ENCODE measurements at regions not wholly inside any gene's neighbourhood (a gene's known extent, or its start where the extent isn't known, plus 50 kb on each side); places are given as distances from the start of the nearest gene placed in this dataset.
"Not testable (repeated sequence)": the region's sequence is repeated elsewhere in the genome, so short reads cannot be mapped to it uniquely, and the experiment has no call there.

- Histone ChIP-seq H3K36me3 (no peaks in the 10 kb centered on the region), H3K9me3 (no peaks in the 10 kb centered on the region), H3K4me3 (ENCODE audit: low read depth in 1 of 2, low read length in 1 of 2) (no peak overlapping the region), H3K27me3 (no peaks in the 10 kb centered on the region), H3K4me1 (ENCODE audit: control insufficient read depth in 1 of 2, insufficient read depth in 1 of 2, low read depth in 1 of 2, low read length in 1 of 2) (no peaks in the 10 kb centered on the region), H3K27ac (no peak overlapping the region)
- TF ChIP-seq CTCF (IDR thresholded peaks at IDR 0.05), result no peak
These were observed 180.3 kb upstream of the TACR1 start for GRCh38 chr2:75379476-75380210.

GRCh38 chr2:75375646-75376582 lies 176.6 kb upstream of the TACR1 start:
- no peak overlapping the region for H3K27ac ChIP-seq
- H3K4me3 ChIP-seq (ENCODE audit: low read depth in 1 of 2, low read length in 1 of 2), result no peak overlapping the region
- no peaks in the 10 kb centered on the region for H3K27me3 ChIP-seq
- H3K9me3 ChIP-seq, result no peaks in the 10 kb centered on the region
- TF ChIP-seq CTCF (IDR thresholded peaks at IDR 0.05), result no peak
- H3K4me1 ChIP-seq (ENCODE audit: control insufficient read depth in 1 of 2, insufficient read depth in 1 of 2, low read depth in 1 of 2, low read length in 1 of 2), result no peaks in the 10 kb centered on the region
- no peaks in the 10 kb centered on the region for H3K36me3 ChIP-seq

GRCh38 chr2:75374414-75374957 lies 175.2 kb upstream of the TACR1 start:
- H3K36me3 ChIP-seq; H3K4me3 ChIP-seq (ENCODE audit: low read depth in 1 of 2, low read length in 1 of 2); H3K4me1 ChIP-seq (ENCODE audit: control insufficient read depth in 1 of 2, insufficient read depth in 1 of 2, low read depth in 1 of 2, low read length in 1 of 2); H3K9me3 ChIP-seq; H3K27ac ChIP-seq; H3K27me3 ChIP-seq: not testable (repeated sequence)

GRCh38 chr2:75367401-75367800 lies 168.1 kb upstream of the TACR1 start:
- TF ChIP-seq CTCF (IDR thresholded peaks at IDR 0.05), result no peak
- no peak overlapping the region for H3K4me3 ChIP-seq (ENCODE audit: low read depth in 1 of 2, low read length in 1 of 2)
- no peaks in the 10 kb centered on the region for H3K4me1 ChIP-seq (ENCODE audit: control insufficient read depth in 1 of 2, insufficient read depth in 1 of 2, low read depth in 1 of 2, low read length in 1 of 2)
- no peak overlapping the region for H3K27ac ChIP-seq
- no peaks in the 10 kb centered on the region for H3K27me3 ChIP-seq
- H3K9me3 ChIP-seq, result no peaks in the 10 kb centered on the region
- no peaks in the 10 kb centered on the region for H3K36me3 ChIP-seq

GRCh38 chr2:75361486-75361885 lies 162.2 kb upstream of the TACR1 start:
- no peaks in the 10 kb centered on the region for H3K36me3 ChIP-seq
- H3K27me3 ChIP-seq, result no peaks in the 10 kb centered on the region
- no peak overlapping the region for H3K27ac ChIP-seq
- TF ChIP-seq CTCF (IDR thresholded peaks at IDR 0.05), result no peak
- no peaks in the 10 kb centered on the region for H3K9me3 ChIP-seq
- H3K4me3 ChIP-seq (ENCODE audit: low read depth in 1 of 2, low read length in 1 of 2), result no peak overlapping the region
- H3K4me1 ChIP-seq (ENCODE audit: control insufficient read depth in 1 of 2, insufficient read depth in 1 of 2, low read depth in 1 of 2, low read length in 1 of 2), result no peaks in the 10 kb centered on the region

- Histone ChIP-seq H3K27me3 (no peaks in the 10 kb centered on the region), H3K27ac (no peak overlapping the region)
- no peak for TF ChIP-seq CTCF (IDR thresholded peaks at IDR 0.05)
These were observed 161.6 kb upstream of the TACR1 start for GRCh38 chr2:75360945-75361344.

More at GRCh38 chr2:75360945-75361344, 161.6 kb upstream of the TACR1 start:
- Histone ChIP-seq H3K36me3 (no peaks in the 10 kb centered on the region), H3K4me1 (ENCODE audit: control insufficient read depth in 1 of 2, insufficient read depth in 1 of 2, low read depth in 1 of 2, low read length in 1 of 2) (no peaks in the 10 kb centered on the region), H3K4me3 (ENCODE audit: low read depth in 1 of 2, low read length in 1 of 2) (no peak overlapping the region), H3K9me3 (no peaks in the 10 kb centered on the region)

Data from neutrophil (primary cell).